Gastrocnemius medialis (tissue), 4 donors: ENCODE measurements at regions not wholly inside any gene's neighbourhood (a gene's known extent, or its start where the extent isn't known, plus 50 kb on each side); places are given as distances from the start of the nearest gene placed in this dataset.

Experiments
- POLR2A ChIP-seq, 2 donors: fragments of 450-650 bp; IDR thresholded peaks; one replicate each; pipeline ENCODE4 v1.6.1; 2017; ENCODE audit warnings: antibody characterized with exemption in 2 of 2, mild to moderate bottlenecking in 2 of 2, moderate library complexity in 2 of 2
- TF ChIP-seq, protein P1 (sequence below), 5 experiments: fragments of 450-650 bp in 3 of 5; fragments of 200-600 bp in 2 of 5; sonication (generic) in 2 of 5; IDR thresholded peaks in 4 of 5; conservative IDR thresholded peaks in 1 of 5; 1 replicate in 4 of 5; 2 replicates in 1 of 5; pipeline ENCODE4 v1.5.1; 2016 to 2019; ENCODE audit warnings: antibody characterized with exemption in 5 of 5, mild to moderate bottlenecking in 3 of 5, moderate library complexity in 3 of 5

DNA sequence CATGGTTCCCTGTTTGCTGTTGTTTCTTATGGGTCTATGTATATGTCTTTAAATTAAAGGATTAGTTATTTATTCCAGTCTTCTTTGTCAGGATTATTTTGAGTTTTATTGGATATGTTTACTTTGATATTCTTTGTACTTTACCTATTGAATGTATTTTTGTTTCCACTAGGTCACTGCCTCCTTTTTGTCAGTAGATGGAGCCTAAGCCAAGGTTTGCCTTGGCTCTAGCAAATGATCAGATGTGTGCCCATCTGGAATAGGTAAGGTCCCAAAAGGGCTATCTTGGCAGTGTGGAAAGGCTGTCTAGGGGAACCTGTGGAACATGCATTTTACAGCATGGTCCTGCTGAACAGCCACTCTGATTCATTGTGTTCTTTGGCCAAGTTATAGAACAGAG, 337.3 kb upstream of the GHITM start:
- no peak for TF ChIP-seq POLR2A (IDR thresholded peaks at IDR 0.05)
- TF ChIP-seq, protein P1, sequence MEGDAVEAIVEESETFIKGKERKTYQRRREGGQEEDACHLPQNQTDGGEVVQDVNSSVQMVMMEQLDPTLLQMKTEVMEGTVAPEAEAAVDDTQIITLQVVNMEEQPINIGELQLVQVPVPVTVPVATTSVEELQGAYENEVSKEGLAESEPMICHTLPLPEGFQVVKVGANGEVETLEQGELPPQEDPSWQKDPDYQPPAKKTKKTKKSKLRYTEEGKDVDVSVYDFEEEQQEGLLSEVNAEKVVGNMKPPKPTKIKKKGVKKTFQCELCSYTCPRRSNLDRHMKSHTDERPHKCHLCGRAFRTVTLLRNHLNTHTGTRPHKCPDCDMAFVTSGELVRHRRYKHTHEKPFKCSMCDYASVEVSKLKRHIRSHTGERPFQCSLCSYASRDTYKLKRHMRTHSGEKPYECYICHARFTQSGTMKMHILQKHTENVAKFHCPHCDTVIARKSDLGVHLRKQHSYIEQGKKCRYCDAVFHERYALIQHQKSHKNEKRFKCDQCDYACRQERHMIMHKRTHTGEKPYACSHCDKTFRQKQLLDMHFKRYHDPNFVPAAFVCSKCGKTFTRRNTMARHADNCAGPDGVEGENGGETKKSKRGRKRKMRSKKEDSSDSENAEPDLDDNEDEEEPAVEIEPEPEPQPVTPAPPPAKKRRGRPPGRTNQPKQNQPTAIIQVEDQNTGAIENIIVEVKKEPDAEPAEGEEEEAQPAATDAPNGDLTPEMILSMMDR (IDR thresholded peaks at IDR 0.05 in 4 of 5, conservative IDR thresholded peaks at IDR 0.05 in 1 of 5) = no peak
